CD4-positive, alpha-beta T cell (primary cell): ENCODE measurements at regions not wholly inside any gene's neighbourhood (a gene's known extent, or its start where the extent isn't known, plus 50 kb on each side); places are given as distances from the start of the nearest gene placed in this dataset.

Experiments
- ATAC-seq: fragments of 200-7000 bp; cut with Tn5 transposase; one replicate; pipeline ENCODE4 v1.10.0; 2022; ENCODE audit warnings: mild to moderate bottlenecking; ENCODE audit not compliant: poor library complexity
- CTCF ChIA-PET: fragments of 350-600 bp; sonication (Branson Sonifier 250); formaldehyde crosslinking; loops from one replicate; lab custom pipeline; 2021; ENCODE audit warnings: antibody characterized with exemption, inconsistent platforms; lab: Charles Lee
- POLR2A ChIA-PET: fragments of 350-600 bp; sonication (Branson Sonifier 250); formaldehyde crosslinking; loops from one replicate; lab custom pipeline; 2021; ENCODE audit warnings: antibody characterized with exemption, inconsistent platforms; lab: Charles Lee
- DNase-seq, 14 experiments: peaks; one replicate each; pipeline ENCODE4 v3.0.0-alpha.2; 2013 to 2020; ENCODE audit warnings: mixed read lengths in 2 of 14
- H3K27ac ChIP-seq, 2 donors: one replicate each; pipeline versions ENCODE4 v1.5.1 to v1.7.0; 2013; ENCODE audit warnings: low read length in 2 of 2, low read depth in 1 of 2, mild to moderate bottlenecking in 1 of 2
- H3K27me3 ChIP-seq, 2 experiments: 1 replicate in 1 of 2; 2 replicates in 1 of 2; pipeline versions ENCODE4 v1.6.1 to v1.7.0; 2013; ENCODE audit warnings: low read length in 2 of 2, control low read depth in 1 of 2, mild to moderate bottlenecking in 1 of 2, moderate library complexity in 1 of 2; ENCODE audit not compliant: insufficient read depth in 2 of 2, control insufficient read depth in 1 of 2
- H3K36me3 ChIP-seq: one replicate; pipeline ENCODE4 v1.6.1; 2013; ENCODE audit warnings: low read length, control low read depth; ENCODE audit not compliant: insufficient read depth
- H3K4me1 ChIP-seq: one replicate; pipeline ENCODE4 v1.6.1; 2013; ENCODE audit warnings: low read length, control low read depth; ENCODE audit not compliant: insufficient read depth
- H3K4me3 ChIP-seq: one replicate; pipeline ENCODE4 v1.5.1; 2013; ENCODE audit warnings: mild to moderate bottlenecking, low read length, moderate library complexity
- H3K9me3 ChIP-seq, 2 experiments: 1 replicate in 1 of 2; 2 replicates in 1 of 2; pipeline versions ENCODE4 v1.6.1 to v1.7.0; 2013; ENCODE audit warnings: low read length in 2 of 2, mild to moderate bottlenecking in 2 of 2, control low read depth in 1 of 2, moderate library complexity in 1 of 2; ENCODE audit not compliant: control insufficient read depth in 1 of 2, insufficient read depth in 1 of 2
- H3K27ac Mint-ChIP-seq: one replicate; pipeline ENCODE4 v1.8.0; 2020; ENCODE audit warnings: mixed read lengths
- H3K27me3 Mint-ChIP-seq: one replicate; pipeline ENCODE4 v1.8.0; 2021; ENCODE audit warnings: mixed read lengths
- H3K36me3 Mint-ChIP-seq: one replicate; pipeline ENCODE4 v1.8.0; 2021; ENCODE audit warnings: low read depth, mixed read lengths
- H3K4me1 Mint-ChIP-seq: one replicate; pipeline ENCODE4 v1.8.0; 2021; ENCODE audit warnings: low read depth, mixed read lengths
- H3K4me3 Mint-ChIP-seq: one replicate; pipeline ENCODE4 v1.8.0; 2020; ENCODE audit warnings: mild to moderate bottlenecking, mixed read lengths
- H3K9me3 Mint-ChIP-seq: one replicate; pipeline ENCODE4 v1.8.0; 2020; ENCODE audit warnings: mixed read lengths
- CTCF ChIP-seq: fragments of 200-600 bp; IDR thresholded peaks from one replicate; pipeline ENCODE4 v1.8.0; 2022; ENCODE audit warnings: antibody characterized with exemption, mild to moderate bottlenecking
- intact Hi-C, 2 experiments: fragments of 100-400 bp; cut with DNase I in 1 of 2; cut with micrococcal nuclease in 1 of 2; formaldehyde crosslinking; loops; one replicate each; pipeline versions ENCODE4 v1.15.1 to v1.9.0; 2023 to 2025; cut with DNase I, micrococcal nuclease

GRCh38 chr2:173456960-173457359, 102.3 kb downstream of the CDCA7 start:
- H3K27me3 ChIP-seq: no peaks in the 10 kb centered on the region
- no peaks in the 10 kb centered on the region for H3K4me1 ChIP-seq
- H3K9me3 ChIP-seq: peaks cover 0 to 3% of the 10 kb centered on the region in 2 experiments
- H3K36me3 ChIP-seq: no peaks in the 10 kb centered on the region
- H3K27ac ChIP-seq: no peak overlapping the region
- Mint-ChIP-seq H3K9me3 (no peaks in the 10 kb centered on the region), H3K36me3 (no peaks in the 10 kb centered on the region), H3K27ac (no peak overlapping the region), H3K27me3 (peaks cover 20% of the 10 kb centered on the region), H3K4me3 (no peak overlapping the region), H3K4me1 (no peaks in the 10 kb centered on the region)
- ChIA-PET CTCF (no interaction called here), POLR2A (no interaction called here)
- ATAC-seq (no peak), DNase-seq (no peak)
- intact Hi-C loops: no loop called here
- H3K4me3 ChIP-seq: no peak overlapping the region
- no peak for TF ChIP-seq CTCF

GRCh38 chr2:173457366-173457765, 102.7 kb downstream of the CDCA7 start:
- peaks cover 0 to 3% of the 10 kb centered on the region in 2 experiments for H3K27me3 ChIP-seq
- no peaks in the 10 kb centered on the region for H3K36me3 Mint-ChIP-seq
- no peaks in the 10 kb centered on the region for H3K4me1 Mint-ChIP-seq
- H3K27ac ChIP-seq: no peak overlapping the region
- no peaks in the 10 kb centered on the region for H3K9me3 Mint-ChIP-seq
- H3K27ac Mint-ChIP-seq: no peak overlapping the region
- ChIA-PET CTCF (no interaction called here), POLR2A (no interaction called here)
- intact Hi-C loops: no loop called here
- no peak overlapping the region for H3K4me3 Mint-ChIP-seq
- DNase-seq: no peak
- ATAC-seq: no peak
- no peak overlapping the region for H3K4me3 ChIP-seq
- peaks cover 24% of the 10 kb centered on the region for H3K27me3 Mint-ChIP-seq
- TF ChIP-seq CTCF: no peak
- no peaks in the 10 kb centered on the region for H3K4me1 ChIP-seq
- H3K36me3 ChIP-seq: no peaks in the 10 kb centered on the region
- peaks cover 0 to 3% of the 10 kb centered on the region in 2 experiments for H3K9me3 ChIP-seq

- DNase-seq (no peak), ATAC-seq (no peak)
- peaks cover 3 to 4% of the 10 kb centered on the region in 2 experiments for H3K27me3 ChIP-seq
- H3K36me3 Mint-ChIP-seq: no peaks in the 10 kb centered on the region
- intact Hi-C loops: no loop called here
- ChIA-PET POLR2A (no interaction called here), CTCF (no interaction called here)
- no peaks in the 10 kb centered on the region for H3K4me1 Mint-ChIP-seq
- peaks cover 30% of the 10 kb centered on the region for H3K27me3 Mint-ChIP-seq
- no peak overlapping the region for H3K4me3 ChIP-seq
- H3K9me3 Mint-ChIP-seq: no peaks in the 10 kb centered on the region
- H3K9me3 ChIP-seq: peaks cover 0 to 3% of the 10 kb centered on the region in 2 experiments
- no peaks in the 10 kb centered on the region for H3K36me3 ChIP-seq
- no peaks in the 10 kb centered on the region for H3K4me1 ChIP-seq
- TF ChIP-seq CTCF: no peak
- no peak overlapping the region for H3K27ac Mint-ChIP-seq
- H3K27ac ChIP-seq: no peak overlapping the region
- H3K4me3 Mint-ChIP-seq: no peak overlapping the region
Observed at GRCh38 chr2:173458991-173459780, 104.5 kb downstream of the CDCA7 start.
